ENCODE measurements at regions not wholly inside any gene's neighbourhood (a gene's known extent, or its start where the extent isn't known, plus 50 kb on each side); places are given as distances from the start of the nearest gene placed in this dataset.

DNA sequence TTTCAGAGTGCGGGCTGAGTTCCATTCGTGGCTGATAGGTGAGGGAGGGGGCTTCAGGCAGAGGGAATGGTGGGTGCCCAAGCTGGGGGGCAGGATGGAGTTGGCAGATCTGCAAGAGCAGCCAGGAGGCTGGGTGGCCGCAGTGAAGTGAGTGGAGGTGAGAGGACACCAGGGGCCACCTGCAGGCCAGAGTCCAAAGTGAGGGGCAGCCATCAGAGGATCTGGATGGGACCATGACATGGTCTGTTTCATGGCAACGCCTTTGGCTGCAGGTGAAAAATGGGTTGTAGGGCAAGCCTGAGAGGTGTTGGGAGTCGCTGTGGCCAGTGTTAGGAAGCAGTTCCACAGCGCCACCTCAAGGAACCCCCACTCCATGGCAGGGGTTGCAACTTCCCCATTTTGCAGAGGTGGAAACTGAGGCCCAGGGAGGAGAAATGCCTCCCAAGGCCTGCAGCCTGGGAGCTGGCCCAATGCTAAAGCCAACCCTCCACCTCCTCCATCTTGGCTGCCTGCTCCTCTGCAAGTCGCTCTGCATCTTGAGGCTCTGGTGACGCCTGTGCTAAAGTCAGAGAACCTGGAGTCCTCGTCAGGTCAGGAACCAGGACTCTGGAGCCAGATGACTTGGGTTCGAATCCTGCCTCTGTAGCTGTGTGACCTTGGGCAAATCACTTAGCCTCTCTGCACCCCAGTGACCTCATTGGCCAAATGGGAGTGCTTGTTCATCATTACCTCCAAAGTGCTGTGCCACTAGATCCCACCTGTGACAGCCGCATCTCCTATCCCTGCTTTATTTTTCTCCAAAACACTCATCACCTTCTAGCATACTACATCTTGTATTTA is 153.8 kb downstream of the CEBPB start:
- TF ChIP-seq ZNF8 (CRISPR knock-in tag; IDR thresholded peaks at IDR 0.05) (no peak), RARB (CRISPR knock-in tag; IDR thresholded peaks at IDR 0.05) (no peak), PPARA (CRISPR knock-in tag; IDR thresholded peaks at IDR 0.05; ENCODE audit: borderline replicate concordance) (no peak), ARNTL (CRISPR knock-in tag; IDR thresholded peaks at IDR 0.05; ENCODE audit: borderline replicate concordance, low read depth) (no peak), ZNF70 (CRISPR knock-in tag; IDR thresholded peaks at IDR 0.05) (no peak), ZFP30 (CRISPR knock-in tag; IDR thresholded peaks at IDR 0.05) (no peak), ESRRG (CRISPR knock-in tag; IDR thresholded peaks at IDR 0.05) (no peak), SNAI2 (CRISPR knock-in tag; IDR thresholded peaks at IDR 0.05) (no peak)
- TF ChIP-seq, protein P1, sequence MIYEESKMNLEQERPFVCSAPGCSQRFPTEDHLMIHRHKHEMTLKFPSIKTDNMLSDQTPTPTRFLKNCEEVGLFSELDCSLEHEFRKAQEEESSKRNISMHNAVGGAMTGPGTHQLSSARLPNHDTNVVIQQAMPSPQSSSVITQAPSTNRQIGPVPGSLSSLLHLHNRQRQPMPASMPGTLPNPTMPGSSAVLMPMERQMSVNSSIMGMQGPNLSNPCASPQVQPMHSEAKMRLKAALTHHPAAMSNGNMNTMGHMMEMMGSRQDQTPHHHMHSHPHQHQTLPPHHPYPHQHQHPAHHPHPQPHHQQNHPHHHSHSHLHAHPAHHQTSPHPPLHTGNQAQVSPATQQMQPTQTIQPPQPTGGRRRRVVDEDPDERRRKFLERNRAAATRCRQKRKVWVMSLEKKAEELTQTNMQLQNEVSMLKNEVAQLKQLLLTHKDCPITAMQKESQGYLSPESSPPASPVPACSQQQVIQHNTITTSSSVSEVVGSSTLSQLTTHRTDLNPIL (CRISPR knock-in tag; IDR thresholded peaks at IDR 0.05; ENCODE audit: low read depth), result no peak
- TF ChIP-seq, protein P2, sequence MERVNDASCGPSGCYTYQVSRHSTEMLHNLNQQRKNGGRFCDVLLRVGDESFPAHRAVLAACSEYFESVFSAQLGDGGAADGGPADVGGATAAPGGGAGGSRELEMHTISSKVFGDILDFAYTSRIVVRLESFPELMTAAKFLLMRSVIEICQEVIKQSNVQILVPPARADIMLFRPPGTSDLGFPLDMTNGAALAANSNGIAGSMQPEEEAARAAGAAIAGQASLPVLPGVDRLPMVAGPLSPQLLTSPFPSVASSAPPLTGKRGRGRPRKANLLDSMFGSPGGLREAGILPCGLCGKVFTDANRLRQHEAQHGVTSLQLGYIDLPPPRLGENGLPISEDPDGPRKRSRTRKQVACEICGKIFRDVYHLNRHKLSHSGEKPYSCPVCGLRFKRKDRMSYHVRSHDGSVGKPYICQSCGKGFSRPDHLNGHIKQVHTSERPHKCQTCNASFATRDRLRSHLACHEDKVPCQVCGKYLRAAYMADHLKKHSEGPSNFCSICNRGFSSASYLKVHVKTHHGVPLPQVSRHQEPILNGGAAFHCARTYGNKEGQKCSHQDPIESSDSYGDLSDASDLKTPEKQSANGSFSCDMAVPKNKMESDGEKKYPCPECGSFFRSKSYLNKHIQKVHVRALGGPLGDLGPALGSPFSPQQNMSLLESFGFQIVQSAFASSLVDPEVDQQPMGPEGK (CRISPR knock-in tag; IDR thresholded peaks at IDR 0.05; ENCODE audit: borderline replicate concordance), result no peak

Data from SK-N-SH treated with all-trans-retinoic acid at 6 μM for 48 hours (cell line).